GM12864 (cell line): ENCODE measurements at regions not wholly inside any gene's neighbourhood (a gene's known extent, or its start where the extent isn't known, plus 50 kb on each side); places are given as distances from the start of the nearest gene placed in this dataset.

ENCODE experiments used
- DNase-seq: peaks from one replicate; pipeline ENCODE4 v3.0.0-alpha.2; 2011; ENCODE audit warnings: low read depth
- H3K4me3 ChIP-seq: 2 replicates; pipeline ENCODE4 v1.5.1; 2011; ENCODE audit warnings: mild to moderate bottlenecking, low read depth, low read length, control low read depth
- CTCF ChIP-seq: IDR thresholded peaks from 2 replicates; pipeline ENCODE4 v1.5.1; 2011; ENCODE audit warnings: low read depth, mild to moderate bottlenecking, moderate library complexity, low read length, control low read depth, inconsistent platforms; ENCODE audit errors: missing control alignments

DNA sequence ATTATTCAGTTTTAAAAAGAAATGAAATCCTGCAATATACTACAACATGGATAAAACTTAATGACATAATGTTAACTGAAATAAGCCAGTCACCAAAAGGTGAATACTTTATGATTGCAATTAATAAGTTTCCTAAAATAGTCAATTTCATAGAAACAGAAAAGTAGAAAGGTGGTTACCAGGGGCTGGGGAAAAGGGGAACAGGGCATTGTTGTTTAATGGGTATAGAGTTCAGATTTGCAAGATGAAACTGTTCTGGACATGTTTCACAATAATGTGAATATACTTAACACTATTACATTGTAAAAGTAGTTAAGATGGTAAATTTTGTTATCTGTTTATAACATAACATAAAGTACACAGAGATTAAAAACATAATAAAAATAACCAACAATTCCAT, 550.9 kb downstream of the CCER1 start:
- DNase-seq, result no peak
- no peak overlapping the region for H3K4me3 ChIP-seq
- TF ChIP-seq CTCF, result no peak

- no peak overlapping the region for H3K4me3 ChIP-seq
- no peak for TF ChIP-seq CTCF
- no peak for DNase-seq
These were observed 553.8 kb downstream of the CCER1 start for GRCh38 chr12:90401185-90401584.

DNA sequence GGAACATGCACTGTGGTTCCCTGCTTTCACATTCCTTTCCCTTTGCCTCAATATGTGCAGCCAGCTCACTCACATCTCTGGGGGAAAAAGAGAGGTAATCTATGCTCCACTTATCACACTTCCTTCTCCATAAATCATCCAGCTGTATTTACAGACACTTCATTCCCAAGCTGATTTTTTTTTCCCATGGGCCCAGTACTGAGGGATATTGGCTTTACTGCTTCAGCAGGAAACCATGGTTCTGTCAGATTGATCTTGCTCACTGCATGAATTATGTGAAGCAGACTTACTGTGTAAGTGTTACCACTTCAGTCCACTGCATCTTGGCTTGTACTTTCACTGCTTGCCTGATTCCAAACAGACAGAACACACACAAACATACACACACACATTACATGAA, 555.6 kb downstream of the CCER1 start:
- no peak for TF ChIP-seq CTCF
- DNase-seq, result no peak
- H3K4me3 ChIP-seq, result no peak overlapping the region

- no peak for TF ChIP-seq CTCF
- no peak overlapping the region for H3K4me3 ChIP-seq
- no peak for DNase-seq
These were observed 556.6 kb downstream of the CCER1 start for GRCh38 chr12:90398285-90398836.

- no peak for TF ChIP-seq CTCF
- no peak overlapping the region for H3K4me3 ChIP-seq
- no peak for DNase-seq
These were observed 558.4 kb downstream of the CCER1 start for GRCh38 chr12:90396556-90396955.

DNA sequence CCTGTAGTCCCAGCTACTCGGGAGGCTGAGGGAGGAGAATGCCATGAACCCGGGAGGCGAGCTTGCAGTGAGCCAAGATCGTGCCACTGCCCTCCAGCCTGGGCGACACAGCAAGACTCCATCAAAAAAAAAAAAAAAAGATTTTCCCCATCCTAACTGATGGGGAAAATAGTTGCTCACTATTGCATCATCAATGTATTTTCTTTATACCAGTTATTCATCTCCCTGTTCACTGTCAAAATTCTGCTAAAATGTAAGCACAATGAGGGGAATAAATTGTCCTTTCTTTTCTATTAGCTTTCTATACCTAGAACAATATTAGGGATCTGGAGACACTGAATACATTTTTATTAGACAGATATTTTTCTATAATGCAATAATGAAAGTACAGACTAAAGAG, 561.3 kb downstream of the CCER1 start:
- no peak overlapping the region for H3K4me3 ChIP-seq
- no peak for DNase-seq
- TF ChIP-seq CTCF, result no peak

- H3K4me3 ChIP-seq, result no peak overlapping the region
These were observed 561.9 kb downstream of the CCER1 start for GRCh38 chr12:90393089-90393488.

More at GRCh38 chr12:90393089-90393488, 561.9 kb downstream of the CCER1 start:
- no peak for DNase-seq
- TF ChIP-seq CTCF, result no peak
